ENCODE measurements at regions not wholly inside any gene's neighbourhood (a gene's known extent, or its start where the extent isn't known, plus 50 kb on each side); places are given as distances from the start of the nearest gene placed in this dataset.
"Not testable (repeated sequence)": the region's sequence is repeated elsewhere in the genome, so short reads cannot be mapped to it uniquely, and the experiment has no call there.

- no peak for DNase-seq (ENCODE audit: low spot score)
Measured at GRCh38 chr6:8995156-8995555, 559.8 kb upstream of the SLC35B3 start.

- DNase-seq (ENCODE audit: low spot score): no peak
Measured at GRCh38 chr6:8993111-8993510, 557.8 kb upstream of the SLC35B3 start.

DNA sequence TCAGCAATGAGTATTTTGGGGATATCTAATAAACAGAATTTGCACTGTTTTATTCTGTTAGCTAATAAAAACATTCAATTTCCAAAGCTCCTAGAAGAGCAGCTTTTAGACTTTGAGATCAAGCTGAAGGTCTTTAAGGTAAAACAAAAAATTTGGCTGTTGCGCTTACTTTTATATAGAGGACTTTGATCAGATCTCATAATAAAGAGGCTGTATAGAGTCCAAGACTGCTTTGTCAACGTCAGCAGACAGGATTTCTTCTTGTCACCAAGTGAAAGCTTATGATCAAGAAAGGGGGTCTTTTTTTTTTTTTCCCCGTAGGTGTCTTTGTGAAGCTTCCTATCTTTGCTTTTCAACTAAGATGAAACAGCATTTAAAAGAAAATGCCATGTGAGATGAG lies 556.5 kb upstream of the SLC35B3 start:
- DNase-seq (ENCODE audit: low spot score): no peak

GRCh38 chr6:8990075-8990474 lies 554.7 kb upstream of the SLC35B3 start:
- DNase-seq (ENCODE audit: low spot score): no peak

GRCh38 chr6:8983202-8983688 lies 547.9 kb upstream of the SLC35B3 start:
- DNase-seq (ENCODE audit: low spot score): peak; percentile 41

GRCh38 chr6:8982668-8983067 lies 547.3 kb upstream of the SLC35B3 start:
- no peak for DNase-seq (ENCODE audit: low spot score)

GRCh38 chr6:8973395-8973794 lies 538.0 kb upstream of the SLC35B3 start:
- DNase-seq (ENCODE audit: low spot score): no peak

GRCh38 chr6:8969747-8970146 lies 534.4 kb upstream of the SLC35B3 start:
- no peak for DNase-seq (ENCODE audit: low spot score)

DNA sequence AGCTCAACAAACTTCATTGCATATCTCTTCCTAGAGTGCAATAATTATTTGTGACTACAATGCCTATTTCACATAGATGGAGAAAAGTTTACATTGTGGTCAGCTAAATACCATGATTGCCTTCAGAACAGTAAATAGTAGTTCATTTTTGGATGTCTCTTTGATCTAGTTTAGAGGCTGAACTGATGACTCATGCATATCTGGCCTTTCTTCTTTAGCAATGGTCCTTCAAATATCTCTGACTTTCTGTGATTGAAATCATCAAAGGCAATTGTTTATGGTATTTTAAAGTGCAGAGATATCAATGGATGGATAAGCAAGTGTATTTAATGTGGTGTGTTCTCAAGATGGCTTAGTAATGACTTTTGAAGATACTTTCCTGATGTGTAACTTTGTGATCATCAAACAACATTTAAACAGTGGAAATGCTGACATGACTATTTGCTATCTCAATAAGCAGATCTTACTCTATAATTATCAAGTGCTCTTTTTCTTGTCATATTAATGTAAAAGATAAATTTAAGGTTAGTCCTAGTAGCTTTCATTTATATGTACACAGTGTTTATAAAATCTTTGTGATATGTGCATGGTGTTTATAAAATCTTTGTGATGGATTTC lies 523.7 kb upstream of the SLC35B3 start:
- DNase-seq (ENCODE audit: low spot score): peak; percentile 96

DNA sequence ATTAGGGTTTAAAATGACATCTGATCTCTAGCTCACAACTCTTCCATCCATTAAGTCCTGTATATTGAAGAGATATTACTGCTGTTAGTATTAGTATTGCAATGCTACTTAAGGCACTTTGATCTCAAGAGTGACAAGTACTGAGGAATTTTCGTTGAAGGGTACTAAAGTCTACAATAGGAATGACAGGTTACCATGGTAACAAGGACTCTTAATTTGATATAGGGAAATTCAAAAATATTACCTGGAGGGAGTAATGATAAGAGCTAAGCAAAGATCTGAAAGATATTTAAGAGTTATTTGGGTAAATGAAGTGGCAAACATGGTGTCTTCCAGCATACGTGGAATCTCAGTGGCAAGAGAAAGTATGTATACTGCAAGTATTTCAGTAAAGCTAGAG lies 518.0 kb upstream of the SLC35B3 start:
- no peak for DNase-seq (ENCODE audit: low spot score)

GRCh38 chr6:8948733-8949132 lies 513.4 kb upstream of the SLC35B3 start:
- DNase-seq (ENCODE audit: low spot score): no peak

- DNase-seq (ENCODE audit: low spot score): no peak
Measured at GRCh38 chr6:8947900-8948299, 512.6 kb upstream of the SLC35B3 start.

DNA sequence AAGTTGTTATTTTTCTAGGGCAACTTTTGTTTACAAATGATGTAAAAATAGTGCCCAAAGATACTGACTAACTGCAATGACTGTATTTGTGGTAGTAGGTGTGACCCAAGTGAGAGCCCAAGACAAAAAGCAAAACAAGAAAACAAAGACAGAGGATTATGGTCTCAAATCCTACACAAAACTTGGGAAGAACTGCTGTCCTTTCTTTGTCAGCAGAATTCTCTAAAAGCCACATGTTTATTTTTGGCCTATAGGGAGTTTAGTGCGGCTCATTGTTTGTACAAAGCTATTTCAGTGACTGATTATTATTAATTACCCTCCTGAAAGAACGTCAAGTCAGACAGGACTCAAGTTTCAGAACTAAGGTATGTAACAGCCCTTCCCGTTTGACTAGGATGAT lies 509.2 kb upstream of the SLC35B3 start:
- no peak for DNase-seq (ENCODE audit: low spot score)

GRCh38 chr6:8943073-8943472 lies 507.7 kb upstream of the SLC35B3 start:
- DNase-seq (ENCODE audit: low spot score): no peak

DNA sequence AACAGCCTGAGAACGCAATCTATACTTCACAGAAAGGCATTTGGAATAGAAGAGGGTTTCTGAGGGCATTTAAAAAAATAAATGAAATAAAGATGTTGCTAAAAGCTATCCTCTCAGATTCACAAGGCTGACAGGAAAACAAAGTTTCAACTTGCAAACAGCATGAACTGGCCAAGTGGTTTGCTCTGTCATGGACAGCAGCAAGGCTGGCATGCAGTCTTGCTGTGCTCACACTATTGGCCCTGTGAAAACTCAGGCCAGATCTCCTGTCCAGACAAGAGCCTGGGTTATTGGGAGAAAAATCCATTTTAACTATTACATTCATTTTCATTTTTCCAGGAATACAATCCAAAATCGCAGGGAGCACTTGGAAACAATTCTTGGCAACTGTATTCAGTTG lies 506.2 kb upstream of the SLC35B3 start:
- DNase-seq (ENCODE audit: low spot score): no peak

- DNase-seq (ENCODE audit: low spot score): no peak
Measured at GRCh38 chr6:8940356-8940755, 505.0 kb upstream of the SLC35B3 start.

DNA sequence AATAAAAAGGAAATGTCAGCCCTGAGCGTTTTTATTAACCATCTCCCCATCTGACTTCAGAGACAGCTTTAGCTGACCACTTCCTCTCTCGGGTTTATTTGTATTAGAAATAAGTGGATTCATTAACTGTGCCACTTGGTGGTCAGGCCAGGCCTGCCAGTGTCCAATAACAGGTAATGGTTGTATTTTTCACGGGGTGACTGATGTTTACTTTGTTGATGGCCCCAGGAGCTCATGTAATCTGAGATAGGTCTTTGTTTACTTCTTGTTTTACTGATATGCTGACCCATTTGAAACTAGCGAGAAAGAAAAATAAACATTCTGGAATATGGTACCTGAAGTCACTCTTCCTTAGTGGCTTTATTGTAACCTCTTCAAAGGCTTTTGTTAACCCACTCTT lies 504.3 kb upstream of the SLC35B3 start:
- peak; percentile 66 for DNase-seq (ENCODE audit: low spot score)

GRCh38 chr6:8934318-8934717 lies 499.0 kb upstream of the SLC35B3 start:
- DNase-seq (ENCODE audit: low spot score): no peak

DNA sequence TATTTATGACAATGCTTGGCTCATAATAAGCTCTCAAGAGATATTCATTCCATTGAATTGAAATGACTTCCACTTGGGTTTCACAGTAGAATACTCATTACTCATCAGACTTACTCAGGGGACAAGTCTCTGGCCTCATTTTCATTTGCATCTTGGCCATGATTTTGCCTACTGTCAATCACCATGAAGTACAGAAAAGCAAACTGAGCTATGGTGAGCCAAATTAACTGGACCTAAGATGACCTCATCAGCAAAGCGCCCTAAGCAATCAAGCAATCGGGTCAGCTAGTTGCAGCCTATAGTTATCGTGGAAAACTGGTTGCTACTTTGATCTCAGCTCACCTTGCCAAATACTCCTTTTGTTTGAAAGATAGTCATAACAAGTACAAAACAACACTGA lies 494.7 kb upstream of the SLC35B3 start:
- DNase-seq (ENCODE audit: low spot score): no peak

GRCh38 chr6:8920244-8920643 lies 484.9 kb upstream of the SLC35B3 start:
- DNase-seq (ENCODE audit: low spot score): not testable (repeated sequence)

- no peak for DNase-seq (ENCODE audit: low spot score)
Measured at GRCh38 chr6:8918196-8918595, 482.9 kb upstream of the SLC35B3 start.

- DNase-seq (ENCODE audit: low spot score): no peak
Measured at GRCh38 chr6:8914700-8915099, 479.4 kb upstream of the SLC35B3 start.

DNA sequence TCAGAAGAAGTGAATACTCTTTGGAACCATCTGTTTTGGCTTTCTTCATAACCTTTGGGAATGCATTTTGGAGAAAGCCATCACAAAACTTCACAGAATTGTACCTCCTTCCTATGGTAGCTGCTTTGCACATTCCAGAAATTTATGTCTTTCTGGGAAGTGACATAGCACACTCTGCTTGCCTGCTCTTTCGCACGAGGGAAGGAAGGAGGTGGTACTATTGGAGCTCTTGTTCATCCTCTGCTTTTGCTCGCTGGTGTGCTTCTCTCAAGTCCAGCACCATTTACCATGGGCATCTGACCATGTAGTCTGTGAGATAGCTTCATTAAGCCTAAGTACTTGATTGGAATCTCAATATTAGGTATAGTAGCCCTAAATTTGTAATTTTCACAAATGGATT lies 473.3 kb upstream of the SLC35B3 start:
- no peak for DNase-seq (ENCODE audit: low spot score)

GRCh38 chr6:8906699-8907098 lies 471.4 kb upstream of the SLC35B3 start:
- no peak for DNase-seq (ENCODE audit: low spot score)

DNA sequence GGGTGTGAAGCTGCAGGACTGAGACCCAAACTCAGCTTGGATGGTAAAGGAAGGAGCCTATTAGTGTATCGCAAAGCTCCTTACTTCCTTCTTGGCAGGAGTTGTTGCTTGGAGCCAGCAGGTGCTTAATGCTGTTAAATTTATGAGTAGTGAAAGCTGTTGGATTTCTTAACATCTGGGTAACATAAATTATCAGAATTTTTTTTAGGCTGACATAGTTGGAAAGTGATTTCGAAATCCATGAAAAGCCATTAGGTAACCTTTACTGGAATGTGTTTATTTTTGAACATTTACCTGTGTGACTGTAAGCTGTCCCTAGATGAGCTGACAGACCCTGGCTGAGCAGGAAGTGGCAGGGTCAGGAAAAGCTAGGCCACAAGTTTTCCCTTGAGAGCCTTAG lies 470.4 kb upstream of the SLC35B3 start:
- no peak for DNase-seq (ENCODE audit: low spot score)

Measured in SW480 (cell line).